IMR-90 (cell line): ENCODE measurements at regions not wholly inside any gene's neighbourhood (a gene's known extent, or its start where the extent isn't known, plus 50 kb on each side); places are given as distances from the start of the nearest gene placed in this dataset.

Experiments used
- BHLHE40 ChIP-seq: fragments of 150-350 bp; IDR thresholded peaks from 2 replicates; pipeline ENCODE4 v1.6.1; 2016; ENCODE audit warnings: mild to moderate bottlenecking, low read depth, low read length
- CEBPB ChIP-seq: IDR thresholded peaks from 2 replicates; pipeline ENCODE4 v1.6.1; 2012; ENCODE audit warnings: low read depth, low read length, improper control_type of control experiment
- CHD1 ChIP-seq: IDR thresholded peaks from 2 replicates; pipeline ENCODE4 v1.6.1; 2012; ENCODE audit warnings: low read depth, low read length, improper control_type of control experiment
- CTCF ChIP-seq: conservative IDR thresholded peaks from 2 replicates; pipeline ENCODE4 v1.5.1; 2012; ENCODE audit warnings: mild to moderate bottlenecking, low read depth, low read length, improper control_type of control experiment
- FOS ChIP-seq: fragments of 150-350 bp; IDR thresholded peaks from 2 replicates; pipeline ENCODE4 v1.6.1; 2016; ENCODE audit warnings: low read depth, low read length
- MAZ ChIP-seq: IDR thresholded peaks from 2 replicates; pipeline ENCODE4 v1.6.1; 2012; ENCODE audit warnings: low read depth, mild to moderate bottlenecking, low read length, improper control_type of control experiment, moderate library complexity, borderline replicate concordance
- MXI1 ChIP-seq: IDR thresholded peaks from 2 replicates; pipeline ENCODE4 v1.6.1; 2012; ENCODE audit warnings: low read depth, mild to moderate bottlenecking, low read length, moderate library complexity, borderline replicate concordance
- NFE2L2 ChIP-seq: fragments of 150-350 bp; IDR thresholded peaks from 2 replicates; pipeline ENCODE4 v1.6.1; 2016; ENCODE audit warnings: low read depth, mild to moderate bottlenecking, low read length
- POLR2A ChIP-seq: IDR thresholded peaks from 2 replicates; pipeline ENCODE4 v1.6.1; 2012; ENCODE audit warnings: mild to moderate bottlenecking, low read depth, low read length
- RAD21 ChIP-seq: IDR thresholded peaks from 2 replicates; pipeline ENCODE4 v1.6.1; 2012; ENCODE audit warnings: low read length, improper control_type of control experiment
- RFX5 ChIP-seq: IDR thresholded peaks from 2 replicates; pipeline ENCODE4 v1.8.0; 2012; ENCODE audit warnings: low read depth, mild to moderate bottlenecking, low read length, moderate library complexity
- TF ChIP-seq, protein P1 (sequence below): fragments of 150-350 bp; IDR thresholded peaks from 2 replicates; pipeline ENCODE4 v1.6.1; 2016; ENCODE audit warnings: low read depth, mild to moderate bottlenecking, low read length, moderate library complexity, borderline replicate concordance

DNA sequence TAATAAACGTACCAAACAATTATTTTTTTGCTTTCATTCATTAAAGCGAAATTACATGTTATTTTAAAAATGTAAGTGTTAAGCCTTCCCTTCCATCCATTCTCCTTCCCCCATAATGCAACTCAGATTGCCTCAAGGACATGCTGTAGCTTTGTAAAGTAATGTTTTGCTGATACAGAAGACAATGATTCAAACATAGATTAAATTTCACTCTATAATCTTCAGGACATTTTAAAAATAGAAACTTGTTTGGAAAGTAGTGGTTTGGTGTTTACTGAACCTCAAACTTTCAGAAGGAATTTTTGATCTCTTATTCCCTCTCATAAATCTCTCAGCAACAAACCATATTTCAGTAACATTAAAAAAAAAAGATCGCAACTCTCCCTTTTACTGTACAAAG, 350.9 kb upstream of the HSF2 start:
- TF ChIP-seq MAZ = no peak
- TF ChIP-seq CTCF = no peak
- no peak for TF ChIP-seq POLR2A
- TF ChIP-seq NFE2L2 = no peak
- no peak for TF ChIP-seq RFX5
- TF ChIP-seq, protein P1, sequence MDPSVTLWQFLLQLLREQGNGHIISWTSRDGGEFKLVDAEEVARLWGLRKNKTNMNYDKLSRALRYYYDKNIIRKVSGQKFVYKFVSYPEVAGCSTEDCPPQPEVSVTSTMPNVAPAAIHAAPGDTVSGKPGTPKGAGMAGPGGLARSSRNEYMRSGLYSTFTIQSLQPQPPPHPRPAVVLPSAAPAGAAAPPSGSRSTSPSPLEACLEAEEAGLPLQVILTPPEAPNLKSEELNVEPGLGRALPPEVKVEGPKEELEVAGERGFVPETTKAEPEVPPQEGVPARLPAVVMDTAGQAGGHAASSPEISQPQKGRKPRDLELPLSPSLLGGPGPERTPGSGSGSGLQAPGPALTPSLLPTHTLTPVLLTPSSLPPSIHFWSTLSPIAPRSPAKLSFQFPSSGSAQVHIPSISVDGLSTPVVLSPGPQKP = no peak
- no peak for TF ChIP-seq FOS
- TF ChIP-seq RAD21 = no peak
- no peak for TF ChIP-seq MXI1
- no peak for TF ChIP-seq CHD1
- no peak for TF ChIP-seq CEBPB
- TF ChIP-seq BHLHE40 = no peak
